PC-9 (cell line): ENCODE measurements at regions not wholly inside any gene's neighbourhood (a gene's known extent, or its start where the extent isn't known, plus 50 kb on each side); places are given as distances from the start of the nearest gene placed in this dataset.
"Not testable (repeated sequence)": the region's sequence is repeated elsewhere in the genome, so short reads cannot be mapped to it uniquely, and the experiment has no call there.

Experiments used
- BruUV-seq: library from RNA; stranded (reverse); fragments of 400-500 nt; replicated peaks from 2 replicates; lab custom pipeline; 2021; lab: Mats Ljungman, UMichigan
- CTCF ChIA-PET: fragments of 300-600 bp; sonication (Branson Sonifier 250); formaldehyde crosslinking; loops from one replicate; lab custom pipeline; 2022; ENCODE audit warnings: antibody characterized with exemption; lab: Charles Lee
- POLR2A ChIA-PET: fragments of 300-600 bp; sonication (Branson Sonifier 250); formaldehyde crosslinking; loops from one replicate; lab custom pipeline; 2022; ENCODE audit warnings: antibody characterized with exemption; ENCODE audit not compliant: unreplicated experiment; lab: Charles Lee
- DNase-seq, 2 experiments: peaks; one replicate each; pipeline versions ENCODE4 v3.0.0 to v3.0.0-alpha.2; 2015 to 2022; ENCODE audit warnings: mixed read lengths in 1 of 2
- H2AFZ ChIP-seq: fragments of 200-600 bp; sonication (generic); 2 replicates; pipeline ENCODE4 v1.8.1; 2017; ENCODE audit warnings: antibody characterized with exemption
- H3F3A ChIP-seq: fragments of 200-600 bp; sonication (generic); 2 replicates; pipeline ENCODE4 v1.8.1; 2017; ENCODE audit warnings: antibody characterized with exemption, mild to moderate bottlenecking, low read depth; ENCODE audit not compliant: insufficient read depth
- H3K27ac ChIP-seq: fragments of 200-600 bp; sonication (generic); 2 replicates; pipeline ENCODE4 v1.6.1; 2016; ENCODE audit warnings: mixed run types
- H3K27me3 ChIP-seq: fragments of 200-600 bp; sonication (generic); 2 replicates; pipeline ENCODE4 v1.6.1; 2016; ENCODE audit warnings: low read depth, mixed run types; ENCODE audit not compliant: insufficient read depth
- H3K36me3 ChIP-seq: fragments of 200-600 bp; sonication (generic); 2 replicates; pipeline ENCODE4 v1.6.1; 2016; ENCODE audit warnings: low read depth, mixed run types
- H3K4me1 ChIP-seq: fragments of 200-600 bp; sonication (generic); replicated peaks from 2 replicates; pipeline ENCODE4 v1.6.1; 2016; ENCODE audit warnings: mixed run types; ENCODE audit not compliant: insufficient read depth
- H3K4me2 ChIP-seq: fragments of 200-600 bp; sonication (generic); 2 replicates; pipeline ENCODE4 v1.6.1; 2017; ENCODE audit warnings: mixed run types
- H3K4me3 ChIP-seq: fragments of 200-600 bp; sonication (generic); 2 replicates; pipeline ENCODE4 v1.6.1; 2016; ENCODE audit warnings: mixed run types
- H3K79me2 ChIP-seq: fragments of 200-600 bp; sonication (generic); 2 replicates; pipeline ENCODE4 v1.6.1; 2017; ENCODE audit warnings: low read depth, mixed run types
- H3K9me2 ChIP-seq: fragments of 200-600 bp; sonication (generic); 2 replicates; pipeline ENCODE4 v1.8.1; 2017; ENCODE audit warnings: mild to moderate bottlenecking; ENCODE audit not compliant: insufficient read depth
- H3K9me3 ChIP-seq: fragments of 200-600 bp; sonication (generic); 2 replicates; pipeline ENCODE4 v1.8.1; 2016; ENCODE audit warnings: low read depth; ENCODE audit not compliant: insufficient read depth
- H4K20me1 ChIP-seq: fragments of 200-600 bp; sonication (generic); 2 replicates; pipeline ENCODE4 v1.8.1; 2017; ENCODE audit not compliant: insufficient read depth
- EZH2 ChIP-seq: fragments of 200-600 bp; sonication (generic); IDR thresholded peaks from 2 replicates; pipeline ENCODE4 v1.8.0; 2017; ENCODE audit warnings: antibody characterized with exemption, low read depth
- intact Hi-C: fragments of 100-400 bp; cut with micrococcal nuclease; formaldehyde crosslinking; loops from one replicate; pipeline ENCODE4 v1.10.0; 2022; ENCODE audit not compliant: unreplicated experiment
- TF ChIP-seq, protein P1 (sequence below): fragments of 200-600 bp; sonication (generic); conservative IDR thresholded peaks from 2 replicates; pipeline ENCODE4 v1.6.1; 2017; ENCODE audit warnings: mixed run types, antibody characterized with exemption, mild to moderate bottlenecking, moderate library complexity

DNA sequence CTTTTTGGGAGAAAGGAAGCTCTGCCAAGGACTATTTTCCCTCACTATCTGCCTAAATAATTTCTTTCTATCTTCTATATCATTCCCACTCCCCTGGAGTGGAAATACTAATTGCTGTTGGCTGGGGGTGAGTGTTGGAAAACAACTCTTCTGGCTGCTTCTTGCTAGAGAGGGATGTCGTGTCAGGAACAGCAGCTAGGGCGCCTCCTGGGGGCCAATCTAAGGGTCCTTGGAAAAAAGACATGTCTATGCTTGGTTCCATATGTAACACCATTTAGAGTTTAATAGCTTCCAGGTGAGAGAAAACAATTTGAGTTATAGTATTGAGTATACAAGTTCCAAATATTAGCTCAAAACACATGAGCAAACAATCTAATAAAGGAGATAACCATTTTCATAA is 111.3 kb downstream of the MAGEE1 start:
- H3K4me2 ChIP-seq = no peak overlapping the region
- no peaks in the 10 kb centered on the region for H4K20me1 ChIP-seq
- H3K4me3 ChIP-seq = no peak overlapping the region
- no peaks in the 10 kb centered on the region for H3K9me3 ChIP-seq
- TF ChIP-seq, protein P1, sequence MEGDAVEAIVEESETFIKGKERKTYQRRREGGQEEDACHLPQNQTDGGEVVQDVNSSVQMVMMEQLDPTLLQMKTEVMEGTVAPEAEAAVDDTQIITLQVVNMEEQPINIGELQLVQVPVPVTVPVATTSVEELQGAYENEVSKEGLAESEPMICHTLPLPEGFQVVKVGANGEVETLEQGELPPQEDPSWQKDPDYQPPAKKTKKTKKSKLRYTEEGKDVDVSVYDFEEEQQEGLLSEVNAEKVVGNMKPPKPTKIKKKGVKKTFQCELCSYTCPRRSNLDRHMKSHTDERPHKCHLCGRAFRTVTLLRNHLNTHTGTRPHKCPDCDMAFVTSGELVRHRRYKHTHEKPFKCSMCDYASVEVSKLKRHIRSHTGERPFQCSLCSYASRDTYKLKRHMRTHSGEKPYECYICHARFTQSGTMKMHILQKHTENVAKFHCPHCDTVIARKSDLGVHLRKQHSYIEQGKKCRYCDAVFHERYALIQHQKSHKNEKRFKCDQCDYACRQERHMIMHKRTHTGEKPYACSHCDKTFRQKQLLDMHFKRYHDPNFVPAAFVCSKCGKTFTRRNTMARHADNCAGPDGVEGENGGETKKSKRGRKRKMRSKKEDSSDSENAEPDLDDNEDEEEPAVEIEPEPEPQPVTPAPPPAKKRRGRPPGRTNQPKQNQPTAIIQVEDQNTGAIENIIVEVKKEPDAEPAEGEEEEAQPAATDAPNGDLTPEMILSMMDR = no peak
- BruUV-seq = no TSS peak
- ChIA-PET CTCF (no interaction called here), POLR2A (no interaction called here)
- DNase-seq = no peak
- H3K4me1 ChIP-seq = no peaks in the 10 kb centered on the region
- no peaks in the 10 kb centered on the region for H3K79me2 ChIP-seq
- no peaks in the 10 kb centered on the region for H3F3A ChIP-seq
- H3K27me3 ChIP-seq = no peaks in the 10 kb centered on the region
- intact Hi-C loops = no loop called here
- no peak overlapping the region for H3K27ac ChIP-seq
- H2AFZ ChIP-seq = no peak overlapping the region
- H3K9me2 ChIP-seq = no peaks in the 10 kb centered on the region
- no peaks in the 10 kb centered on the region for H3K36me3 ChIP-seq

GRCh38 chrX:76543381-76543780 is 115.9 kb downstream of the MAGEE1 start:
- POLR2A ChIA-PET, H3K27ac ChIP-seq, H3K36me3 ChIP-seq, H3K4me2 ChIP-seq, DNase-seq, H3K9me3 ChIP-seq, H3K9me2 ChIP-seq, H3K79me2 ChIP-seq, BruUV-seq, CTCF ChIA-PET, intact Hi-C loops, H4K20me1 ChIP-seq, H3K27me3 ChIP-seq, H2AFZ ChIP-seq, H3F3A ChIP-seq, H3K4me1 ChIP-seq, H3K4me3 ChIP-seq: not testable (repeated sequence)

- H3K9me2 ChIP-seq = no peaks in the 10 kb centered on the region
- no peaks in the 10 kb centered on the region for H3F3A ChIP-seq
- no peak for TF ChIP-seq EZH2
- TF ChIP-seq, protein P1 = no peak
- intact Hi-C loops = no loop called here
- CTCF ChIA-PET = no interaction called here
- H3K27me3 ChIP-seq = no peaks in the 10 kb centered on the region
- H3K9me3 ChIP-seq = no peaks in the 10 kb centered on the region
- no TSS peak for BruUV-seq
- H3K4me1 ChIP-seq = no peaks in the 10 kb centered on the region
- no peak overlapping the region for H2AFZ ChIP-seq
- no peak for DNase-seq
- POLR2A ChIA-PET = no interaction called here
- no peak overlapping the region for H3K4me3 ChIP-seq
- no peaks in the 10 kb centered on the region for H3K79me2 ChIP-seq
- H3K36me3 ChIP-seq = no peaks in the 10 kb centered on the region
- no peak overlapping the region for H3K27ac ChIP-seq
- no peaks in the 10 kb centered on the region for H4K20me1 ChIP-seq
- no peak overlapping the region for H3K4me2 ChIP-seq
Observed at GRCh38 chrX:76550016-76550415, 122.5 kb downstream of the MAGEE1 start.

GRCh38 chrX:76555269-76555668 is 127.8 kb downstream of the MAGEE1 start:
- Histone ChIP-seq H3K36me3 (no peaks in the 10 kb centered on the region), H3K79me2 (no peaks in the 10 kb centered on the region), H3K27ac (no peak overlapping the region), H3K9me2 (no peaks in the 10 kb centered on the region), H2AFZ (no peak overlapping the region), H3F3A (no peaks in the 10 kb centered on the region), H3K4me3 (no peak overlapping the region), H4K20me1 (no peaks in the 10 kb centered on the region), H3K4me2 (no peak overlapping the region), H3K9me3 (no peaks in the 10 kb centered on the region), H3K4me1 (no peaks in the 10 kb centered on the region), H3K27me3 (no peaks in the 10 kb centered on the region)
- BruUV-seq = no TSS peak
- intact Hi-C loops = loop anchor here (5.0 kb wide), 1 partner anchor 1472 kb away; no protein-coding TSS in a partner anchor
- CTCF ChIA-PET = no interaction called here
- no peak for DNase-seq
- TF ChIP-seq, protein P1 = no peak
- POLR2A ChIA-PET = no interaction called here
